ENCODE measurements at regions not wholly inside any gene's neighbourhood (a gene's known extent, or its start where the extent isn't known, plus 50 kb on each side); places are given as distances from the start of the nearest gene placed in this dataset.
A peak's percentile ranks its signal among the peaks of the same experiment; 100 is the strongest.

- H2AFZ ChIP-seq (ENCODE audit: low read length): peak overlapping the region; percentile 6
- TF ChIP-seq, protein P1, sequence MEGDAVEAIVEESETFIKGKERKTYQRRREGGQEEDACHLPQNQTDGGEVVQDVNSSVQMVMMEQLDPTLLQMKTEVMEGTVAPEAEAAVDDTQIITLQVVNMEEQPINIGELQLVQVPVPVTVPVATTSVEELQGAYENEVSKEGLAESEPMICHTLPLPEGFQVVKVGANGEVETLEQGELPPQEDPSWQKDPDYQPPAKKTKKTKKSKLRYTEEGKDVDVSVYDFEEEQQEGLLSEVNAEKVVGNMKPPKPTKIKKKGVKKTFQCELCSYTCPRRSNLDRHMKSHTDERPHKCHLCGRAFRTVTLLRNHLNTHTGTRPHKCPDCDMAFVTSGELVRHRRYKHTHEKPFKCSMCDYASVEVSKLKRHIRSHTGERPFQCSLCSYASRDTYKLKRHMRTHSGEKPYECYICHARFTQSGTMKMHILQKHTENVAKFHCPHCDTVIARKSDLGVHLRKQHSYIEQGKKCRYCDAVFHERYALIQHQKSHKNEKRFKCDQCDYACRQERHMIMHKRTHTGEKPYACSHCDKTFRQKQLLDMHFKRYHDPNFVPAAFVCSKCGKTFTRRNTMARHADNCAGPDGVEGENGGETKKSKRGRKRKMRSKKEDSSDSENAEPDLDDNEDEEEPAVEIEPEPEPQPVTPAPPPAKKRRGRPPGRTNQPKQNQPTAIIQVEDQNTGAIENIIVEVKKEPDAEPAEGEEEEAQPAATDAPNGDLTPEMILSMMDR (IDR thresholded peaks at IDR 0.05; ENCODE audit: extremely low read depth, low read depth, low read length): no peak
- H3K27me3 ChIP-seq (ENCODE audit: insufficient read depth, low read length): no peaks in the 10 kb centered on the region
Observed at GRCh38 chr13:30004204-30004603, 153.8 kb upstream of the UBL3 start.

GRCh38 chr13:30002577-30002976 lies 152.2 kb upstream of the UBL3 start:
- Histone ChIP-seq H2AFZ (ENCODE audit: low read length) (peak overlapping the region; percentile 13), H3K9me3 (ENCODE audit: low read depth, low read length) (no peaks in the 10 kb centered on the region), H3K4me3 (ENCODE audit: insufficient read depth, low read length) (no peak overlapping the region), H3K27ac (ENCODE audit: low read depth, low read length) (no peak overlapping the region), H3K79me2 (ENCODE audit: insufficient read depth, low read length) (no peaks in the 10 kb centered on the region), H4K20me1 (ENCODE audit: insufficient read depth, low read length) (no peaks in the 10 kb centered on the region), H3K4me1 (ENCODE audit: insufficient read depth, low read length) (peaks cover 7% of the 10 kb centered on the region), H3K36me3 (ENCODE audit: insufficient read depth, low read length) (no peaks in the 10 kb centered on the region), H3K27me3 (ENCODE audit: insufficient read depth, low read length) (no peaks in the 10 kb centered on the region), H3K4me2 (ENCODE audit: insufficient read depth, low read length) (no peak overlapping the region)
- DNase-seq (ENCODE audit: insufficient read length, low spot score, missing footprints): peak; percentile 80
- TF ChIP-seq, protein P1 (IDR thresholded peaks at IDR 0.05; ENCODE audit: extremely low read depth, low read depth, low read length): no peak

More at GRCh38 chr13:30004204-30004603, 153.8 kb upstream of the UBL3 start:
- Histone ChIP-seq H3K4me1 (ENCODE audit: insufficient read depth, low read length) (peaks cover 7% of the 10 kb centered on the region), H3K36me3 (ENCODE audit: insufficient read depth, low read length) (no peaks in the 10 kb centered on the region), H3K79me2 (ENCODE audit: insufficient read depth, low read length) (no peaks in the 10 kb centered on the region), H3K4me2 (ENCODE audit: insufficient read depth, low read length) (no peak overlapping the region), H3K4me3 (ENCODE audit: insufficient read depth, low read length) (no peak overlapping the region), H4K20me1 (ENCODE audit: insufficient read depth, low read length) (no peaks in the 10 kb centered on the region), H3K9me3 (ENCODE audit: low read depth, low read length) (no peaks in the 10 kb centered on the region), H3K27ac (ENCODE audit: low read depth, low read length) (no peak overlapping the region)
- DNase-seq (ENCODE audit: insufficient read length, low spot score, missing footprints): no peak

GRCh38 chr13:30000370-30000765 lies 150.0 kb upstream of the UBL3 start:
- DNase-seq (ENCODE audit: insufficient read length, low spot score, missing footprints): no peak
- Histone ChIP-seq H3K4me2 (ENCODE audit: insufficient read depth, low read length) (no peak overlapping the region), H4K20me1 (ENCODE audit: insufficient read depth, low read length) (no peaks in the 10 kb centered on the region), H3K27me3 (ENCODE audit: insufficient read depth, low read length) (no peaks in the 10 kb centered on the region), H3K36me3 (ENCODE audit: insufficient read depth, low read length) (no peaks in the 10 kb centered on the region), H3K9me3 (ENCODE audit: low read depth, low read length) (no peaks in the 10 kb centered on the region), H3K4me1 (ENCODE audit: insufficient read depth, low read length) (peaks cover 8% of the 10 kb centered on the region), H3K4me3 (ENCODE audit: insufficient read depth, low read length) (no peak overlapping the region), H3K79me2 (ENCODE audit: insufficient read depth, low read length) (no peaks in the 10 kb centered on the region), H3K27ac (ENCODE audit: low read depth, low read length) (no peak overlapping the region), H2AFZ (ENCODE audit: low read length) (peak overlapping the region; percentile 31)
- TF ChIP-seq, protein P1 (IDR thresholded peaks at IDR 0.05; ENCODE audit: extremely low read depth, low read depth, low read length): no peak

GRCh38 chr13:29999492-30000369 lies 149.3 kb upstream of the UBL3 start:
- no peaks in the 10 kb centered on the region for H3K27me3 ChIP-seq (ENCODE audit: insufficient read depth, low read length)
- H3K4me2 ChIP-seq (ENCODE audit: insufficient read depth, low read length): no peak overlapping the region
- TF ChIP-seq, protein P1 (IDR thresholded peaks at IDR 0.05; ENCODE audit: extremely low read depth, low read depth, low read length): no peak
- no peaks in the 10 kb centered on the region for H3K79me2 ChIP-seq (ENCODE audit: insufficient read depth, low read length)
- peak; percentile 58 for DNase-seq (ENCODE audit: insufficient read length, low spot score, missing footprints)
- no peak overlapping the region for H3K27ac ChIP-seq (ENCODE audit: low read depth, low read length)
- H2AFZ ChIP-seq (ENCODE audit: low read length): peak overlapping the region; percentile 31
- no peaks in the 10 kb centered on the region for H3K36me3 ChIP-seq (ENCODE audit: insufficient read depth, low read length)
- no peak overlapping the region for H3K4me3 ChIP-seq (ENCODE audit: insufficient read depth, low read length)
- peaks cover 14% of the 10 kb centered on the region for H3K4me1 ChIP-seq (ENCODE audit: insufficient read depth, low read length)
- H3K9me3 ChIP-seq (ENCODE audit: low read depth, low read length): no peaks in the 10 kb centered on the region
- no peaks in the 10 kb centered on the region for H4K20me1 ChIP-seq (ENCODE audit: insufficient read depth, low read length)
